Type B pancreatic cell (in vitro differentiated cells): ENCODE measurements at regions not wholly inside any gene's neighbourhood (a gene's known extent, or its start where the extent isn't known, plus 50 kb on each side); places are given as distances from the start of the nearest gene placed in this dataset.

Experiments used
- DNase-seq: peaks from one replicate; pipeline ENCODE4 v3.0.0; 2021; ENCODE audit warnings: mixed read lengths; ENCODE audit not compliant: unreplicated experiment; ENCODE audit errors: extremely low spot score
- H3K27ac Mint-ChIP-seq: 2 replicates; pipeline ENCODE4 v1.8.0; 2021; ENCODE audit warnings: mild to moderate bottlenecking, mixed read lengths
- H3K27me3 Mint-ChIP-seq: 2 replicates; pipeline ENCODE4 v1.8.0; 2021; ENCODE audit warnings: mixed read lengths
- H3K36me3 Mint-ChIP-seq: 2 replicates; pipeline ENCODE4 v1.8.0; 2021; ENCODE audit warnings: mixed read lengths
- H3K4me1 Mint-ChIP-seq: one replicate; pipeline ENCODE4 v1.8.0; 2021; ENCODE audit warnings: mixed read lengths; ENCODE audit not compliant: unreplicated experiment
- H3K4me3 Mint-ChIP-seq: 2 replicates; pipeline ENCODE4 v1.8.0; 2021; ENCODE audit warnings: mild to moderate bottlenecking, mixed read lengths
- H3K9me3 Mint-ChIP-seq: 2 replicates; pipeline ENCODE4 v1.8.0; 2021; ENCODE audit warnings: mixed read lengths
- CTCF ChIP-seq: fragments of 200-600 bp; sonication (generic); conservative IDR thresholded peaks from 2 replicates; pipeline ENCODE4 v1.5.0; 2021; ENCODE audit warnings: antibody characterized with exemption, mild to moderate bottlenecking

GRCh38 chr4:20196476-20196875 lies 55.2 kb upstream of the SLIT2 start:
- DNase-seq: no peak
- Mint-ChIP-seq H3K4me1 (no peaks in the 10 kb centered on the region), H3K9me3 (no peaks in the 10 kb centered on the region), H3K36me3 (no peaks in the 10 kb centered on the region), H3K27ac (no peak overlapping the region), H3K27me3 (no peaks in the 10 kb centered on the region), H3K4me3 (no peak overlapping the region)
- no peak for TF ChIP-seq CTCF

GRCh38 chr4:20195071-20195885 lies 56.4 kb upstream of the SLIT2 start:
- Mint-ChIP-seq H3K27me3 (no peaks in the 10 kb centered on the region), H3K27ac (no peak overlapping the region), H3K9me3 (no peaks in the 10 kb centered on the region), H3K36me3 (no peaks in the 10 kb centered on the region), H3K4me1 (no peaks in the 10 kb centered on the region), H3K4me3 (no peak overlapping the region)
- TF ChIP-seq CTCF: no peak
- no peak for DNase-seq

GRCh38 chr4:20194123-20195013 lies 57.3 kb upstream of the SLIT2 start:
- Mint-ChIP-seq H3K9me3 (peaks cover 6% of the 10 kb centered on the region), H3K4me3 (no peak overlapping the region), H3K36me3 (no peaks in the 10 kb centered on the region), H3K4me1 (no peaks in the 10 kb centered on the region), H3K27ac (no peak overlapping the region), H3K27me3 (no peaks in the 10 kb centered on the region)
- TF ChIP-seq CTCF: no peak
- no peak for DNase-seq

- DNase-seq: no peak
- no peaks in the 10 kb centered on the region for H3K4me1 Mint-ChIP-seq
- peaks cover 6% of the 10 kb centered on the region for H3K9me3 Mint-ChIP-seq
- TF ChIP-seq CTCF: no peak
- H3K27me3 Mint-ChIP-seq: no peaks in the 10 kb centered on the region
- H3K4me3 Mint-ChIP-seq: no peak overlapping the region
- no peaks in the 10 kb centered on the region for H3K36me3 Mint-ChIP-seq
- no peak overlapping the region for H3K27ac Mint-ChIP-seq
Measured at GRCh38 chr4:20193141-20193936, 58.4 kb upstream of the SLIT2 start.

- no peaks in the 10 kb centered on the region for H3K4me1 Mint-ChIP-seq
- H3K36me3 Mint-ChIP-seq: no peaks in the 10 kb centered on the region
- H3K9me3 Mint-ChIP-seq: peaks cover 6% of the 10 kb centered on the region
- H3K27me3 Mint-ChIP-seq: no peaks in the 10 kb centered on the region
- no peak for DNase-seq
- no peak for TF ChIP-seq CTCF
- H3K4me3 Mint-ChIP-seq: no peak overlapping the region
- no peak overlapping the region for H3K27ac Mint-ChIP-seq
Measured at GRCh38 chr4:20192736-20193135, 59.0 kb upstream of the SLIT2 start.
